Tibial nerve (tissue), 3 donors: ENCODE measurements at regions not wholly inside any gene's neighbourhood (a gene's known extent, or its start where the extent isn't known, plus 50 kb on each side); places are given as distances from the start of the nearest gene placed in this dataset.

Source experiments
- CTCF ChIP-seq, 5 experiments: fragments of 200-600 bp in 3 of 5; fragments of 450-650 bp in 2 of 5; sonication (generic) in 3 of 5; IDR thresholded peaks; one replicate each; pipeline ENCODE4 v1.5.1; 2016 to 2019; ENCODE audit warnings: antibody characterized with exemption in 5 of 5, mild to moderate bottlenecking in 3 of 5, moderate library complexity in 2 of 5
- POLR2A ChIP-seq, 2 donors: fragments of 450-650 bp; IDR thresholded peaks; one replicate each; pipeline ENCODE4 v1.6.1; 2017; ENCODE audit warnings: antibody characterized with exemption in 2 of 2, mild to moderate bottlenecking in 2 of 2, moderate library complexity in 2 of 2

- TF ChIP-seq CTCF (IDR thresholded peaks at IDR 0.05) (no peak), POLR2A (IDR thresholded peaks at IDR 0.05) (no peak)
These were observed 473.0 kb downstream of the PLK2 start for GRCh38 chr5:57986761-57987341.
